IMR-90 (cell line): ENCODE measurements at regions not wholly inside any gene's neighbourhood (a gene's known extent, or its start where the extent isn't known, plus 50 kb on each side); places are given as distances from the start of the nearest gene placed in this dataset.

Source experiments
- ATAC-seq: fragments of 200-7000 bp; cut with Tn5 transposase; 2 replicates; pipeline ENCODE4 v1.9.1; 2020; ENCODE audit warnings: low read depth, mild to moderate bottlenecking, moderate library complexity
- BruUV-seq: library from RNA; stranded (reverse); fragments of 400-500 nt; replicated peaks from 2 replicates; lab custom pipeline; 2021; lab: Mats Ljungman, UMichigan
- CTCF ChIA-PET: fragments of 300-600 bp; formaldehyde crosslinking; extraction: SDS; loops from one replicate; lab custom pipeline; 2021; ENCODE audit warnings: antibody characterized with exemption; lab: Yijun Ruan, JAX
- POLR2A ChIA-PET: fragments of 300-600 bp; sonication (Branson Sonifier 250); formaldehyde crosslinking; loops from one replicate; lab custom pipeline; 2022; ENCODE audit warnings: antibody characterized with exemption; ENCODE audit not compliant: unreplicated experiment; lab: Charles Lee
- DNase-seq: peaks from one replicate; pipeline ENCODE4 v3.0.0; 2013
- H2AFZ ChIP-seq: replicated peaks from 2 replicates; pipeline ENCODE3; 2013; ENCODE audit warnings: low read length, mild to moderate bottlenecking; ENCODE audit not compliant: poor library complexity
- H2AK5ac ChIP-seq: 2 replicates; pipeline ENCODE4 v1.6.1; 2013; ENCODE audit warnings: low read depth, low read length, inconsistent platforms
- H2AK9ac ChIP-seq: replicated peaks from 2 replicates; pipeline ENCODE3; 2013; ENCODE audit warnings: mild to moderate bottlenecking, low read depth, low read length, moderate library complexity; ENCODE audit not compliant: poor library complexity
- H2BK120ac ChIP-seq: 2 replicates; pipeline ENCODE4 v1.6.1; 2013; ENCODE audit warnings: low read depth, low read length, inconsistent platforms
- H2BK15ac ChIP-seq: 3 replicates; pipeline ENCODE4 v1.6.1; 2013; ENCODE audit warnings: low read depth, low read length, inconsistent platforms
- H2BK20ac ChIP-seq: 2 replicates; pipeline ENCODE4 v1.6.1; 2013; ENCODE audit warnings: low read depth, mild to moderate bottlenecking, inconsistent platforms, low read length, moderate library complexity
- H2BK5ac ChIP-seq: 2 replicates; pipeline ENCODE4 v1.6.1; 2013; ENCODE audit warnings: mild to moderate bottlenecking, low read depth, low read length, inconsistent platforms; ENCODE audit not compliant: poor library complexity, severe bottlenecking
- H3K14ac ChIP-seq: replicated peaks from 2 replicates; pipeline ENCODE4 v1.6.1; 2013; ENCODE audit warnings: low read depth, low read length, inconsistent platforms
- H3K18ac ChIP-seq: 2 replicates; pipeline ENCODE4 v1.6.1; 2013; ENCODE audit warnings: low read depth, low read length, control low read depth
- H3K23ac ChIP-seq: 2 replicates; pipeline ENCODE4 v1.6.1; 2013; ENCODE audit warnings: low read depth, low read length, inconsistent platforms
- H3K27ac ChIP-seq: 2 replicates; pipeline ENCODE4 v1.5.1; 2013; ENCODE audit warnings: mild to moderate bottlenecking, control low read depth, low read length; ENCODE audit not compliant: insufficient read depth
- H3K27me3 ChIP-seq: 2 replicates; pipeline ENCODE4 v1.6.1; 2013; ENCODE audit warnings: low read length; ENCODE audit not compliant: control insufficient read depth, insufficient read depth
- H3K36me3 ChIP-seq: 2 replicates; pipeline ENCODE4 v1.6.1; 2013; ENCODE audit warnings: low read length, mixed read lengths; ENCODE audit not compliant: control insufficient read depth, insufficient read depth
- H3K4ac ChIP-seq: 2 replicates; pipeline ENCODE4 v1.6.1; 2013; ENCODE audit warnings: low read depth, low read length, inconsistent platforms
- H3K4me1 ChIP-seq: 2 replicates; pipeline ENCODE4 v1.6.1; 2013; ENCODE audit warnings: low read length, mixed read lengths; ENCODE audit not compliant: control insufficient read depth, insufficient read depth
- H3K4me2 ChIP-seq: 2 replicates; pipeline ENCODE4 v1.6.1; 2013; ENCODE audit warnings: low read depth, mild to moderate bottlenecking, control low read depth, low read length, moderate library complexity
- H3K4me3 ChIP-seq: 2 replicates; pipeline ENCODE4 v1.5.1; 2013; ENCODE audit warnings: low read depth, mild to moderate bottlenecking, control low read depth, low read length, moderate library complexity; ENCODE audit not compliant: insufficient read depth
- H3K56ac ChIP-seq: 2 replicates; pipeline ENCODE4 v1.6.1; 2013; ENCODE audit warnings: low read length, inconsistent platforms; ENCODE audit not compliant: insufficient read depth; ENCODE audit errors: extremely low read depth
- H3K79me1 ChIP-seq, 2 experiments: 2 replicates each; pipeline ENCODE4 v1.6.1; 2013; ENCODE audit warnings: low read length in 2 of 2, inconsistent platforms in 1 of 2, low read depth in 1 of 2
- H3K9ac ChIP-seq: 2 replicates; pipeline ENCODE4 v1.6.1; 2013; ENCODE audit warnings: low read depth, low read length, control low read depth
- H3K9me1 ChIP-seq: 2 replicates; pipeline ENCODE4 v1.6.1; 2013; ENCODE audit warnings: low read length, inconsistent platforms; ENCODE audit not compliant: insufficient read depth
- H3K9me3 ChIP-seq: 2 replicates; pipeline ENCODE4 v1.6.1; 2013; ENCODE audit warnings: low read length; ENCODE audit not compliant: control insufficient read depth, insufficient read depth
- H4K20me1 ChIP-seq: 2 replicates; pipeline ENCODE4 v1.6.1; 2013; ENCODE audit warnings: low read length, inconsistent platforms; ENCODE audit not compliant: insufficient read depth
- H4K5ac ChIP-seq: 2 replicates; pipeline ENCODE4 v1.6.1; 2013; ENCODE audit warnings: mild to moderate bottlenecking, low read depth, low read length, control low read depth
- H4K8ac ChIP-seq, 2 experiments: 2 replicates each; pipeline ENCODE4 v1.6.1; 2013; ENCODE audit warnings: low read depth in 2 of 2, low read length in 2 of 2, control low read depth in 1 of 2, inconsistent platforms in 1 of 2
- H4K91ac ChIP-seq: 2 replicates; pipeline ENCODE4 v1.6.1; 2013; ENCODE audit warnings: low read depth, low read length, inconsistent platforms; ENCODE audit not compliant: insufficient read depth
- MAFK ChIP-seq: IDR thresholded peaks from 2 replicates; pipeline ENCODE4 v1.6.1; 2012; ENCODE audit warnings: low read depth, low read length, improper control_type of control experiment
- POLR2A ChIP-seq: IDR thresholded peaks from 2 replicates; pipeline ENCODE4 v1.6.1; 2012; ENCODE audit warnings: mild to moderate bottlenecking, low read depth, low read length
- WGBS, 2 experiments: methylation state at CpG; one replicate each; pipeline versions ENCODE4 v1.1.5 to v1.1.7; 2013; ENCODE audit warnings: missing lambda C conversion rate in 2 of 2; ENCODE audit not compliant: insufficient read length in 1 of 2; ENCODE audit errors: extremely low coverage in 2 of 2; 5-methylcytosine and 5-hydroxymethylcytosine counted together
- dilution Hi-C: fragments of 300-500 bp; cut with HindIII; formaldehyde crosslinking; loops from one replicate; pipeline ENCODE4 v1.14.3; 2018; ENCODE audit warnings: low sequenced_read_pairs; ENCODE audit not compliant: unreplicated experiment
- in situ Hi-C: fragments of 300-500 bp; cut with MboI; formaldehyde crosslinking; loops from 3 replicates; pipeline ENCODE4 v1.14.3; 2019; ENCODE audit warnings: low sequenced_read_pairs, inconsistent platforms, mixed read lengths
- intact Hi-C: fragments of 100-400 bp; cut with micrococcal nuclease; formaldehyde crosslinking; loops from 2 replicates; pipeline ENCODE4 v1.10.0; 2022

DNA sequence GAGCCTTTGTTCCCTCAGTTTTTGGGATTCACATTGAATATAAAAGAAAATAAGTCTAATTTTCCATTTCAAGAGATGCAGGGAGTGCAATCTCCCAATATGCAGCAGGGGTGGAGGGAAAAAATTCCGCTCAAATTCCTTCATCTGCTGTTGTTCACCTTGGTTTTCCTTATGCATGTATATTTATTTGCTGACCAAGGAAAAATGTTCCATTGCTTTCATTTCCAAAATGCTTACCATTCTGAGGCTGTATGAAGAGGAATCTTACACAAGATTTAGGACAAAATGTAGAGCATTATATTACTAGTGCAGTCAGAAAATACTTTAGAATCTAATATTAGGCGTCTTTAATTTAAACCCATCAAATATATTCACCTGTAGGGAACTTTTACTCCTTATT, 863.9 kb downstream of the EPHA3 start:
- Histone ChIP-seq H3K79me1 (no peaks in the 10 kb centered on the region), H3K56ac (no peak overlapping the region), H2AK5ac (no peak overlapping the region), H3K14ac (no peak overlapping the region), H3K4me1 (no peaks in the 10 kb centered on the region), H3K23ac (no peak overlapping the region), H3K4me2 (no peak overlapping the region), H3K4me3 (no peak overlapping the region), H4K8ac (no peak overlapping the region), H3K36me3 (no peaks in the 10 kb centered on the region), H3K27me3 (no peaks in the 10 kb centered on the region), H3K18ac (no peak overlapping the region), H4K91ac (no peak overlapping the region), H3K9me1 (no peaks in the 10 kb centered on the region), H3K9ac (no peak overlapping the region), H3K27ac (no peak overlapping the region), H2BK120ac (no peak overlapping the region), H4K5ac (no peak overlapping the region), H4K20me1 (no peaks in the 10 kb centered on the region), H2BK20ac (no peak overlapping the region), H2AK9ac (no peak overlapping the region), H2BK5ac (no peak overlapping the region), H3K4ac (no peak overlapping the region), H2AFZ (no peak overlapping the region), H3K9me3 (no peaks in the 10 kb centered on the region), H2BK15ac (no peak overlapping the region)
- CTCF ChIA-PET, result no interaction called here
- DNase-seq (no peak), ATAC-seq (no peak)
- BruUV-seq, result no TSS peak
- in situ Hi-C loops, result no loop called here
- dilution Hi-C loops, result no loop called here
- POLR2A ChIA-PET, result no interaction called here
- WGBS, 2 experiments, result no CpG with 5 or more reads among the region's 2 CpGs
- TF ChIP-seq MAFK (peak; percentile 59), POLR2A (no peak)
- intact Hi-C loops, result no loop called here
